ENCODE measurements at regions not wholly inside any gene's neighbourhood (a gene's known extent, or its start where the extent isn't known, plus 50 kb on each side); places are given as distances from the start of the nearest gene placed in this dataset.

- Histone ChIP-seq H3K4me3 (ENCODE audit: low read length in 3 of 3) (no peak overlapping the region), H3K9ac (ENCODE audit: low read depth in 1 of 3, low read length in 3 of 3) (no peak overlapping the region), H3K9me3 (ENCODE audit: control insufficient read depth in 3 of 3, low read length in 3 of 3) (no peaks in the 10 kb centered on the region), H3K4me1 (ENCODE audit: control insufficient read depth in 3 of 3, insufficient read depth in 3 of 3, low read length in 3 of 3) (no peaks in the 10 kb centered on the region), H3K36me3 (ENCODE audit: control insufficient read depth in 3 of 3, insufficient read depth in 3 of 3, low read length in 3 of 3) (no peaks in the 10 kb centered on the region), H3K27ac (ENCODE audit: low read depth, low read length) (no peak overlapping the region), H3K27me3 (ENCODE audit: control insufficient read depth in 3 of 3, insufficient read depth in 3 of 3, low read length in 3 of 3) (no peaks in the 10 kb centered on the region)
Measured at GRCh38 chr11:82546661-82547557, 186.8 kb downstream of the FAM181B start.

- Histone ChIP-seq H3K27ac (ENCODE audit: low read depth, low read length) (no peak overlapping the region), H3K27me3 (ENCODE audit: control insufficient read depth in 3 of 3, insufficient read depth in 3 of 3, low read length in 3 of 3) (no peaks in the 10 kb centered on the region), H3K9ac (ENCODE audit: low read depth in 1 of 3, low read length in 3 of 3) (no peak overlapping the region), H3K4me3 (ENCODE audit: low read length in 3 of 3) (no peak overlapping the region), H3K36me3 (ENCODE audit: control insufficient read depth in 3 of 3, insufficient read depth in 3 of 3, low read length in 3 of 3) (no peaks in the 10 kb centered on the region), H3K4me1 (ENCODE audit: control insufficient read depth in 3 of 3, insufficient read depth in 3 of 3, low read length in 3 of 3) (no peaks in the 10 kb centered on the region), H3K9me3 (ENCODE audit: control insufficient read depth in 3 of 3, low read length in 3 of 3) (no peaks in the 10 kb centered on the region)
Measured at GRCh38 chr11:82539669-82540068, 194.0 kb downstream of the FAM181B start.

- Histone ChIP-seq H3K4me3 (ENCODE audit: low read length in 3 of 3) (no peak overlapping the region), H3K36me3 (ENCODE audit: control insufficient read depth in 3 of 3, insufficient read depth in 3 of 3, low read length in 3 of 3) (no peaks in the 10 kb centered on the region), H3K9ac (ENCODE audit: low read depth in 1 of 3, low read length in 3 of 3) (no peak overlapping the region)
Measured at GRCh38 chr11:82536706-82537105, 197.0 kb downstream of the FAM181B start.

GRCh38 chr11:82533628-82534327 lies 199.9 kb downstream of the FAM181B start:
- no peaks in the 10 kb centered on the region for H3K4me1 ChIP-seq (ENCODE audit: control insufficient read depth in 3 of 3, insufficient read depth in 3 of 3, low read length in 3 of 3)
- no peak overlapping the region for H3K27ac ChIP-seq (ENCODE audit: low read depth, low read length)
- H3K36me3 ChIP-seq (ENCODE audit: control insufficient read depth in 3 of 3, insufficient read depth in 3 of 3, low read length in 3 of 3): no peaks in the 10 kb centered on the region
- no peak overlapping the region for H3K9ac ChIP-seq (ENCODE audit: low read depth in 1 of 3, low read length in 3 of 3)
- no peak overlapping the region for H3K4me3 ChIP-seq (ENCODE audit: low read length in 3 of 3)
- no peaks in the 10 kb centered on the region for H3K9me3 ChIP-seq (ENCODE audit: control insufficient read depth in 3 of 3, low read length in 3 of 3)
- H3K27me3 ChIP-seq (ENCODE audit: control insufficient read depth in 3 of 3, insufficient read depth in 3 of 3, low read length in 3 of 3): no peaks in the 10 kb centered on the region

More at GRCh38 chr11:82536706-82537105, 197.0 kb downstream of the FAM181B start:
- H3K27ac ChIP-seq (ENCODE audit: low read depth, low read length): no peak overlapping the region
- H3K9me3 ChIP-seq (ENCODE audit: control insufficient read depth in 3 of 3, low read length in 3 of 3): no peaks in the 10 kb centered on the region
- no peaks in the 10 kb centered on the region for H3K4me1 ChIP-seq (ENCODE audit: control insufficient read depth in 3 of 3, insufficient read depth in 3 of 3, low read length in 3 of 3)
- H3K27me3 ChIP-seq (ENCODE audit: control insufficient read depth in 3 of 3, insufficient read depth in 3 of 3, low read length in 3 of 3): no peaks in the 10 kb centered on the region

GRCh38 chr11:82529936-82530335 lies 203.7 kb downstream of the FAM181B start:
- Histone ChIP-seq H3K36me3 (ENCODE audit: control insufficient read depth in 3 of 3, insufficient read depth in 3 of 3, low read length in 3 of 3) (no peaks in the 10 kb centered on the region), H3K27ac (ENCODE audit: low read depth, low read length) (no peak overlapping the region)

GRCh38 chr11:82527081-82527584 lies 206.5 kb downstream of the FAM181B start:
- Histone ChIP-seq H3K4me3 (ENCODE audit: low read length in 3 of 3) (no peak overlapping the region), H3K27me3 (ENCODE audit: control insufficient read depth in 3 of 3, insufficient read depth in 3 of 3, low read length in 3 of 3) (no peaks in the 10 kb centered on the region), H3K9me3 (ENCODE audit: control insufficient read depth in 3 of 3, low read length in 3 of 3) (no peaks in the 10 kb centered on the region), H3K27ac (ENCODE audit: low read depth, low read length) (no peak overlapping the region), H3K4me1 (ENCODE audit: control insufficient read depth in 3 of 3, insufficient read depth in 3 of 3, low read length in 3 of 3) (no peaks in the 10 kb centered on the region), H3K9ac (ENCODE audit: low read depth in 1 of 3, low read length in 3 of 3) (no peak overlapping the region), H3K36me3 (ENCODE audit: control insufficient read depth in 3 of 3, insufficient read depth in 3 of 3, low read length in 3 of 3) (no peaks in the 10 kb centered on the region)

More at GRCh38 chr11:82529936-82530335, 203.7 kb downstream of the FAM181B start:
- Histone ChIP-seq H3K9me3 (ENCODE audit: control insufficient read depth in 3 of 3, low read length in 3 of 3) (no peaks in the 10 kb centered on the region), H3K4me3 (ENCODE audit: low read length in 3 of 3) (no peak overlapping the region), H3K4me1 (ENCODE audit: control insufficient read depth in 3 of 3, insufficient read depth in 3 of 3, low read length in 3 of 3) (no peaks in the 10 kb centered on the region), H3K27me3 (ENCODE audit: control insufficient read depth in 3 of 3, insufficient read depth in 3 of 3, low read length in 3 of 3) (no peaks in the 10 kb centered on the region), H3K9ac (ENCODE audit: low read depth in 1 of 3, low read length in 3 of 3) (no peak overlapping the region)

GRCh38 chr11:82523141-82523540 lies 210.5 kb downstream of the FAM181B start:
- H3K4me1 ChIP-seq (ENCODE audit: control insufficient read depth in 3 of 3, insufficient read depth in 3 of 3, low read length in 3 of 3): no peaks in the 10 kb centered on the region
- no peaks in the 10 kb centered on the region for H3K27me3 ChIP-seq (ENCODE audit: control insufficient read depth in 3 of 3, insufficient read depth in 3 of 3, low read length in 3 of 3)
- H3K27ac ChIP-seq (ENCODE audit: low read depth, low read length): no peak overlapping the region
- no peaks in the 10 kb centered on the region for H3K9me3 ChIP-seq (ENCODE audit: control insufficient read depth in 3 of 3, low read length in 3 of 3)
- no peaks in the 10 kb centered on the region for H3K36me3 ChIP-seq (ENCODE audit: control insufficient read depth in 3 of 3, insufficient read depth in 3 of 3, low read length in 3 of 3)
- H3K9ac ChIP-seq (ENCODE audit: low read depth in 1 of 3, low read length in 3 of 3): no peak overlapping the region
- no peak overlapping the region for H3K4me3 ChIP-seq (ENCODE audit: low read length in 3 of 3)

GRCh38 chr11:82521427-82521826 lies 212.2 kb downstream of the FAM181B start:
- no peaks in the 10 kb centered on the region for H3K4me1 ChIP-seq (ENCODE audit: control insufficient read depth in 3 of 3, insufficient read depth in 3 of 3, low read length in 3 of 3)
- no peak overlapping the region for H3K4me3 ChIP-seq (ENCODE audit: low read length in 3 of 3)
- H3K9ac ChIP-seq (ENCODE audit: low read depth in 1 of 3, low read length in 3 of 3): no peak overlapping the region
- no peak overlapping the region for H3K27ac ChIP-seq (ENCODE audit: low read depth, low read length)
- no peaks in the 10 kb centered on the region for H3K36me3 ChIP-seq (ENCODE audit: control insufficient read depth in 3 of 3, insufficient read depth in 3 of 3, low read length in 3 of 3)
- H3K27me3 ChIP-seq (ENCODE audit: control insufficient read depth in 3 of 3, insufficient read depth in 3 of 3, low read length in 3 of 3): no peaks in the 10 kb centered on the region
- no peaks in the 10 kb centered on the region for H3K9me3 ChIP-seq (ENCODE audit: control insufficient read depth in 3 of 3, low read length in 3 of 3)

GRCh38 chr11:82507288-82507687 lies 226.4 kb downstream of the FAM181B start:
- Histone ChIP-seq H3K9me3 (ENCODE audit: control insufficient read depth in 3 of 3, low read length in 3 of 3) (no peaks in the 10 kb centered on the region), H3K27me3 (ENCODE audit: control insufficient read depth in 3 of 3, insufficient read depth in 3 of 3, low read length in 3 of 3) (no peaks in the 10 kb centered on the region), H3K36me3 (ENCODE audit: control insufficient read depth in 3 of 3, insufficient read depth in 3 of 3, low read length in 3 of 3) (no peaks in the 10 kb centered on the region), H3K4me3 (ENCODE audit: low read length in 3 of 3) (no peak overlapping the region), H3K27ac (ENCODE audit: low read depth, low read length) (no peak overlapping the region), H3K9ac (ENCODE audit: low read depth in 1 of 3, low read length in 3 of 3) (no peak overlapping the region), H3K4me1 (ENCODE audit: control insufficient read depth in 3 of 3, insufficient read depth in 3 of 3, low read length in 3 of 3) (no peaks in the 10 kb centered on the region)

- no peak overlapping the region for H3K4me3 ChIP-seq (ENCODE audit: low read length in 3 of 3)
- no peak overlapping the region for H3K27ac ChIP-seq (ENCODE audit: low read depth, low read length)
- H3K4me1 ChIP-seq (ENCODE audit: control insufficient read depth in 3 of 3, insufficient read depth in 3 of 3, low read length in 3 of 3): no peaks in the 10 kb centered on the region
- no peaks in the 10 kb centered on the region for H3K36me3 ChIP-seq (ENCODE audit: control insufficient read depth in 3 of 3, insufficient read depth in 3 of 3, low read length in 3 of 3)
- no peaks in the 10 kb centered on the region for H3K27me3 ChIP-seq (ENCODE audit: control insufficient read depth in 3 of 3, insufficient read depth in 3 of 3, low read length in 3 of 3)
- H3K9me3 ChIP-seq (ENCODE audit: control insufficient read depth in 3 of 3, low read length in 3 of 3): no peaks in the 10 kb centered on the region
- H3K9ac ChIP-seq (ENCODE audit: low read depth in 1 of 3, low read length in 3 of 3): no peak overlapping the region
Measured at GRCh38 chr11:82505379-82505778, 228.3 kb downstream of the FAM181B start.
